ENCODE measurements at regions not wholly inside any gene's neighbourhood (a gene's known extent, or its start where the extent isn't known, plus 50 kb on each side); places are given as distances from the start of the nearest gene placed in this dataset.
"Not testable (repeated sequence)": the region's sequence is repeated elsewhere in the genome, so short reads cannot be mapped to it uniquely, and the experiment has no call there.

GRCh38 chr18:78814766-78815165 is 164.9 kb upstream of the SALL3 start:
- Mint-ChIP-seq H3K36me3 (ENCODE audit: low read depth) (no peaks in the 10 kb centered on the region), H3K9me3 (peaks cover 4% of the 10 kb centered on the region), H3K27me3 (peaks cover 8% of the 10 kb centered on the region), H3K4me1 (no peaks in the 10 kb centered on the region), H3K4me3 (no peak overlapping the region), H3K27ac (no peak overlapping the region)
- ATAC-seq, result no peak
- DNase-seq, result no peak

DNA sequence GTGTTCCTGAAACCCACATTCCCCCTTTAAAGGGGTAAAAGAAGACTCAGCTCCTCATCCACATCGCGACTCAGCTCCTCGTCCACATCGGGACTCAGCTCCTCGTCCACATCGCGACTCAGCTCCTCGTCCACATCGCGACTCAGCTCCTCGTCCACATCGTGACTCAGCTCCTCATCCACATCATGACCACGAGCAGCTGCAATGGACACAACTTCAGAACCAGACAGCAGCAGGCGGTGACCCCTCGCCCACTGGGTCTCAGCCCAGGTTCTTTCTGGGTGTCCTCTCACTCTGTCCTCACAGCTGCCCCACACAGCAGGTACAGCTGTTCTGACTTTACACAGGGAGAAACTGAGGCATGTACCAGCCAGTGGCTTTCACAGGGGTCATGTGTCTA is 163.5 kb upstream of the SALL3 start:
- H3K4me1 Mint-ChIP-seq, result no peaks in the 10 kb centered on the region

GRCh38 chr18:78816916-78817315 is 162.7 kb upstream of the SALL3 start:
- Mint-ChIP-seq H3K9me3 (no peaks in the 10 kb centered on the region), H3K4me1 (no peaks in the 10 kb centered on the region), H3K4me3 (no peak overlapping the region), H3K27me3 (peaks cover 8% of the 10 kb centered on the region), H3K27ac (no peak overlapping the region), H3K36me3 (ENCODE audit: low read depth) (no peaks in the 10 kb centered on the region)
- ATAC-seq (no peak), DNase-seq (no peak)

More for the DNA sequence above, 163.5 kb upstream of the SALL3 start:
- Mint-ChIP-seq H3K9me3 (no peaks in the 10 kb centered on the region), H3K27ac (no peak overlapping the region), H3K4me3 (no peak overlapping the region), H3K27me3 (peaks cover 8% of the 10 kb centered on the region), H3K36me3 (ENCODE audit: low read depth) (no peaks in the 10 kb centered on the region)
- DNase-seq (no peak), ATAC-seq (no peak)

DNA sequence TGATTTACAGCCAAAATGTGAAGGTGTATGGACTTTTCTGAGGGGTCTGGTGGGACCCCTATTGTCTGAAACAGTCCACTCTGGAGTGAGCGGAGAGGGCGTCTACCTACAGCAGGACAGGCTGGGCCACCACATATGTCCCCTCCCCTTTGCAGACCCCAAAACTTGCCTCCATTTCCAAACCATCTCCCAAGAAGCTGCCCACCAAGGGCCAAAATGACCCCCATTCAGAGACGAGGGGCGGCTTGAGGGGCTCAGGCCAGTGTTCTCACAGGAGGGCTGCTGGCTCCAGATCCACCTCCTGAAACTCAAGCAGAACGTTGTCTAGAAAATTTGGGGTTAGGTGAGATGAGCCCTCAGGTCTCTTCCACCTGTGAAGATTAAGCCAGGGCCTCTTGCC is 161.1 kb upstream of the SALL3 start:
- H3K9me3 Mint-ChIP-seq, result no peaks in the 10 kb centered on the region
- no peaks in the 10 kb centered on the region for H3K4me1 Mint-ChIP-seq
- no peak overlapping the region for H3K27ac Mint-ChIP-seq
- no peak for ATAC-seq
- H3K36me3 Mint-ChIP-seq (ENCODE audit: low read depth), result no peaks in the 10 kb centered on the region
- H3K27me3 Mint-ChIP-seq, result peaks cover 8% of the 10 kb centered on the region
- DNase-seq, result no peak
- no peak overlapping the region for H3K4me3 Mint-ChIP-seq

DNA sequence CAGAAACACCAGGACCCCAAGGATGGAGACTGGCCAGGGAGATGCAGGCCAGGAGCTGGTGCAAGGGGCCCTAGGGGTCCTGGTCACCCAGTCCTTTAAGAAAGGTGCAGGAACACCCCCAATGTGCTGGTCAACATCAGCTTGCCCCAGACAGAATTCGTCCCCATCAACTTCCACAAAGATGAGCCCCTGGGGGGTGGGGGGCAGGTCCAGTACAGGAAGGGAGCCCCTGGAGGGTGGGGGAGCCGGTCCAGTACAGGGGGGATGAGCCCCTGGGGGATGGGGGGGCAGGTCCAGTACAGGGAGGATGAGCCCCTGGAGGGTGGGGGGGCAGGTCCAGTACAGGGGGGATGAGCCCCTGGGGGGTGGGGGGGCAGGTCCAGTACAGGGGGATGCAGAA is 160.7 kb upstream of the SALL3 start:
- Mint-ChIP-seq H3K4me1 (no peaks in the 10 kb centered on the region), H3K36me3 (ENCODE audit: low read depth) (no peaks in the 10 kb centered on the region), H3K27ac (no peak overlapping the region), H3K9me3 (no peaks in the 10 kb centered on the region), H3K4me3 (no peak overlapping the region), H3K27me3 (peaks cover 8% of the 10 kb centered on the region)
- DNase-seq, result no peak
- no peak for ATAC-seq

DNA sequence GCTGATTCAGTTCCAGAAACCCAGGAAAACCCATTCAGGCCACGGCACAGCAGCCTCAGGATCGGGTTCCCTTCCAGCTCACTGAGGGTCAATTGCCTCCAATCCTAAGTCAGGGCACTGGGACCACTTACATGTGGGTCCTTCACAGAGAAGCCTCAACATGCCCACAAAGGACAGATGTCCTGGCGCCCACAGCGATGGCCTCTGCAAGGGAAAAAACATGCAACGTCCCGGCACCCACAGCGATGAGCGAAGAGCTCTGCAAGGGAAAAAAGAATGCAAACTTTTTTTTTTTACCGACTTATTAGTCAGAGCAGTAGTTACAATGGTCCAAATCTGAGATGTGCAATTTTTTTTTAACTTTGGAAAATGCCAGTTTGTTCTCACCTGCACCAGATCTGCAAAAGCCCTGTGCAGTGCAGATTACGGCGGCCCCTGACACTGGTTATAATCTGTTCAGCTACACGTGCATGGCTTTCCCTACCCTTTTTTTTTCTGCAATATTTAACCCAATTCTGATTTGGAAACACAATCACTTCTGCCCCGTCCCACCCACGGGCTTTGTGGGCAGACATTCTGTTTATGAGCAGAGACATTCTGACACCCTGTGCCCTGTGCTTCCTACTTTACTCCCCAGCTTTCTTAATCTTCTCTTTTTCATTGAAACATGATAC is 159.3 kb upstream of the SALL3 start:
- Mint-ChIP-seq H3K4me3 (no peak overlapping the region), H3K36me3 (ENCODE audit: low read depth) (no peaks in the 10 kb centered on the region), H3K27ac (no peak overlapping the region)

DNA sequence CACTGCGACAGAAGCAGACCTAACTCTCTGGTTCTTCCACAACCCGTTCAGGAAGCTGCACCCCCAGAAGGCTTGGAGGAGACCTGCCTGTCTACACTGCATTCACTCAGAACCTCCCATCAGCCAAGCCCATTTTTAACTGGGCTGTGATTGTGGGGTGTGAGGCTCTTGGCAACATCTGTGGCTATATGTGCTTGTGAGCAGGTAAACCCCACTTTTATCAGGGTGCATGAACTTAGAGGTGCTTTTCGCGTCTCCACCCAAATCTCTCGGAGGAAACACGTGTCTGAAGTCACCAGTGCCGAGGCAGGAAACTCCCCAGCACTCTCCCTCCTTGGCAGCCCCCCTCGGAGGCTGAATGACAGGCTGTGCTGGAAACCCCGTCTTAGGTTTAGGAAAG is 158.2 kb upstream of the SALL3 start:
- H3K36me3 Mint-ChIP-seq (ENCODE audit: low read depth), result no peaks in the 10 kb centered on the region
- no peak overlapping the region for H3K27ac Mint-ChIP-seq
- DNase-seq, result no peak
- no peak for ATAC-seq
- no peaks in the 10 kb centered on the region for H3K9me3 Mint-ChIP-seq
- H3K27me3 Mint-ChIP-seq, result peaks cover 2% of the 10 kb centered on the region
- H3K4me1 Mint-ChIP-seq, result no peaks in the 10 kb centered on the region
- H3K4me3 Mint-ChIP-seq, result no peak overlapping the region

More for the DNA sequence above, 159.3 kb upstream of the SALL3 start:
- H3K9me3 Mint-ChIP-seq, result no peaks in the 10 kb centered on the region
- DNase-seq (no peak), ATAC-seq (no peak)
- peaks cover 8% of the 10 kb centered on the region for H3K27me3 Mint-ChIP-seq
- H3K4me1 Mint-ChIP-seq, result no peaks in the 10 kb centered on the region

GRCh38 chr18:78822171-78822948 is 157.3 kb upstream of the SALL3 start:
- DNase-seq (no peak), ATAC-seq (no peak)
- Mint-ChIP-seq H3K27ac (no peak overlapping the region), H3K27me3 (peaks cover 2% of the 10 kb centered on the region), H3K36me3 (ENCODE audit: low read depth) (no peaks in the 10 kb centered on the region), H3K9me3 (no peaks in the 10 kb centered on the region), H3K4me1 (no peaks in the 10 kb centered on the region), H3K4me3 (no peak overlapping the region)

- H3K27ac Mint-ChIP-seq, result no peak overlapping the region
- DNase-seq (no peak), ATAC-seq (no peak)
- no peak overlapping the region for H3K4me3 Mint-ChIP-seq
- no peaks in the 10 kb centered on the region for H3K9me3 Mint-ChIP-seq
- no peaks in the 10 kb centered on the region for H3K36me3 Mint-ChIP-seq (ENCODE audit: low read depth)
- H3K4me1 Mint-ChIP-seq, result no peaks in the 10 kb centered on the region
- H3K27me3 Mint-ChIP-seq, result peaks cover 2% of the 10 kb centered on the region
Measured at GRCh38 chr18:78822949-78823285, 156.7 kb upstream of the SALL3 start.

DNA sequence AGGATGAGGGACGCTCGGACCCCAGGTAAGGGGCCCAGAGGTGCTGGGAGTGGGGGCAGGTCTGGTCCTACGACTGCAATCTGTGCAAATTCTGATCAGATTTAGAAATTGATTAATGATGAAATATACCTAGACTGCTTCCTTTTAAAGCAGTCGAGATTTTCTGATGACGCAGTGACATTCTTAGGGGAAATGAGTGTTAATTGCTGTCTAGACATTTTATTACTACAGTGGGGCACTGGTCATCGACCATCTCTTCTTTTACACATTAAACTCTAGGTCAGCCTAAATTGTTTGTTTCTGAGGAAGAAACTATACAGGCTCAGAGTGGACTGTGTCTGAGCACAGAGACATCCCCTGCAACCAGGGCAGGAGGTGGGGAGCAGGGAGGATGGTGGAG is 154.4 kb upstream of the SALL3 start:
- H3K9me3 Mint-ChIP-seq, result no peaks in the 10 kb centered on the region
- H3K36me3 Mint-ChIP-seq (ENCODE audit: low read depth), result no peaks in the 10 kb centered on the region
- no peaks in the 10 kb centered on the region for H3K4me1 Mint-ChIP-seq
- no peak for DNase-seq
- no peaks in the 10 kb centered on the region for H3K27me3 Mint-ChIP-seq
- no peak overlapping the region for H3K27ac Mint-ChIP-seq
- no peak for ATAC-seq
- no peak overlapping the region for H3K4me3 Mint-ChIP-seq

GRCh38 chr18:78826631-78827030 is 153.0 kb upstream of the SALL3 start:
- DNase-seq (no peak), ATAC-seq (no peak)
- Mint-ChIP-seq H3K27me3 (no peaks in the 10 kb centered on the region), H3K4me1 (no peaks in the 10 kb centered on the region), H3K27ac (no peak overlapping the region), H3K4me3 (no peak overlapping the region), H3K9me3 (no peaks in the 10 kb centered on the region), H3K36me3 (ENCODE audit: low read depth) (no peaks in the 10 kb centered on the region)

GRCh38 chr18:78827141-78827540 is 152.5 kb upstream of the SALL3 start:
- Mint-ChIP-seq H3K9me3 (no peaks in the 10 kb centered on the region), H3K27ac (no peak overlapping the region), H3K4me3 (no peak overlapping the region), H3K36me3 (ENCODE audit: low read depth) (no peaks in the 10 kb centered on the region), H3K27me3 (no peaks in the 10 kb centered on the region), H3K4me1 (no peaks in the 10 kb centered on the region)
- ATAC-seq (no peak), DNase-seq (no peak)

DNA sequence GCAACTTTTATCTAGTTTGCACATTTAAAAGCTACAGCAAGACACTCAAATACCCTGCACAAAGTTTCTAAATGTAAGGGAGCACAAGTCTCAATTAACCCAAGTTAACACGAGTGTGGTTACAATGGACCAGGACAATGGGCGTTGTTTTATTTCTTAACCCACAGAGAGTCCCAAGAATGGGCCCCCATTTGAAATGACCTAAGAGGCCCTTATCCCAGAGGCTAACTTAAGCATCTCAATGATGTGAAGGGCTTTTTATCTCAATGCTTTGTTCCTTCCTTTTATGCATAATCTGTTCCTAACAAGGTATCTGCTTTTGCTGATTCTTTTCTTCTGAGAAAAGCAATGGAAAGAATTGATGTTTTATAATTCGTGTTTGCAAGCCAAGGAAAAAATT is 151.5 kb upstream of the SALL3 start:
- H3K9me3 Mint-ChIP-seq, result no peaks in the 10 kb centered on the region
- peaks cover 4% of the 10 kb centered on the region for H3K27me3 Mint-ChIP-seq
- H3K4me1 Mint-ChIP-seq, result no peaks in the 10 kb centered on the region
- no peak overlapping the region for H3K4me3 Mint-ChIP-seq
- ATAC-seq (no peak), DNase-seq (no peak)
- H3K36me3 Mint-ChIP-seq (ENCODE audit: low read depth), result no peaks in the 10 kb centered on the region
- no peak overlapping the region for H3K27ac Mint-ChIP-seq

GRCh38 chr18:78829026-78829425 is 150.6 kb upstream of the SALL3 start:
- not testable (repeated sequence) for DNase-seq; H3K9me3 Mint-ChIP-seq; ATAC-seq; H3K36me3 Mint-ChIP-seq (ENCODE audit: low read depth); H3K27ac Mint-ChIP-seq; H3K27me3 Mint-ChIP-seq; H3K4me1 Mint-ChIP-seq; H3K4me3 Mint-ChIP-seq

GRCh38 chr18:78830161-78830560 is 149.5 kb upstream of the SALL3 start:
- ATAC-seq (no peak), DNase-seq (no peak)
- Mint-ChIP-seq H3K4me1 (no peaks in the 10 kb centered on the region), H3K4me3 (no peak overlapping the region), H3K36me3 (ENCODE audit: low read depth) (no peaks in the 10 kb centered on the region), H3K27ac (no peak overlapping the region), H3K9me3 (no peaks in the 10 kb centered on the region), H3K27me3 (peaks cover 5% of the 10 kb centered on the region)
